ENCODE measurements at regions not wholly inside any gene's neighbourhood (a gene's known extent, or its start where the extent isn't known, plus 50 kb on each side); places are given as distances from the start of the nearest gene placed in this dataset.

GRCh38 chr4:34010751-34011519 lies 2233.4 kb downstream of the ARAP2 start:
- DNase-seq, result no peak

- no peak for DNase-seq
Measured at GRCh38 chr4:34035225-34035624, 2209.1 kb downstream of the ARAP2 start.

GRCh38 chr4:34037280-34037679 lies 2207.0 kb downstream of the ARAP2 start:
- DNase-seq, result no peak

GRCh38 chr4:34039766-34040165 lies 2204.5 kb downstream of the ARAP2 start:
- DNase-seq, result no peak

- DNase-seq, result no peak
Measured at GRCh38 chr4:34043131-34043530, 2201.2 kb downstream of the ARAP2 start.

- DNase-seq, result no peak
Measured at GRCh38 chr4:34046580-34046979, 2197.7 kb downstream of the ARAP2 start.

- DNase-seq, result no peak
Measured at GRCh38 chr4:34047363-34047762, 2197.0 kb downstream of the ARAP2 start.

GRCh38 chr4:34066126-34066525 lies 2178.2 kb downstream of the ARAP2 start:
- DNase-seq, result no peak

- DNase-seq, result no peak
Measured at GRCh38 chr4:34091451-34091850, 2152.9 kb downstream of the ARAP2 start.

GRCh38 chr4:34094114-34094513 lies 2150.2 kb downstream of the ARAP2 start:
- DNase-seq, result no peak

GRCh38 chr4:34105311-34105710 lies 2139.0 kb downstream of the ARAP2 start:
- DNase-seq, result no peak

- DNase-seq, result no peak
Measured at GRCh38 chr4:34108391-34108790, 2135.9 kb downstream of the ARAP2 start.

GRCh38 chr4:34112573-34112972 lies 2131.7 kb downstream of the ARAP2 start:
- no peak for DNase-seq

- no peak for DNase-seq
Measured at GRCh38 chr4:34138385-34138784, 2105.9 kb downstream of the ARAP2 start.

GRCh38 chr4:34139346-34139745 lies 2105.0 kb downstream of the ARAP2 start:
- no peak for DNase-seq

- DNase-seq, result no peak
Measured at GRCh38 chr4:34148322-34148908, 2095.9 kb downstream of the ARAP2 start.

GRCh38 chr4:34157547-34157946 lies 2086.8 kb downstream of the ARAP2 start:
- DNase-seq, result no peak

- no peak for DNase-seq
Measured at GRCh38 chr4:34158878-34159277, 2085.4 kb downstream of the ARAP2 start.

- DNase-seq, result no peak
Measured at GRCh38 chr4:34170946-34171345, 2073.4 kb downstream of the ARAP2 start.

- no peak for DNase-seq
Measured at GRCh38 chr4:34176609-34177008, 2067.7 kb downstream of the ARAP2 start.

GRCh38 chr4:34178476-34178875 lies 2065.8 kb downstream of the ARAP2 start:
- no peak for DNase-seq

- DNase-seq, result no peak
Measured at GRCh38 chr4:34181311-34181841, 2062.9 kb downstream of the ARAP2 start.

- no peak for DNase-seq
Measured at GRCh38 chr4:34181891-34182290, 2062.4 kb downstream of the ARAP2 start.

- DNase-seq, result no peak
Measured at GRCh38 chr4:34182306-34182705, 2062.0 kb downstream of the ARAP2 start.

- DNase-seq, result no peak
Measured at GRCh38 chr4:34183926-34184325, 2060.4 kb downstream of the ARAP2 start.

Measured in NCI-H446 (cell line).